ENCODE measurements at regions not wholly inside any gene's neighbourhood (a gene's known extent, or its start where the extent isn't known, plus 50 kb on each side); places are given as distances from the start of the nearest gene placed in this dataset.
"Not testable (repeated sequence)": the region's sequence is repeated elsewhere in the genome, so short reads cannot be mapped to it uniquely, and the experiment has no call there.

DNA sequence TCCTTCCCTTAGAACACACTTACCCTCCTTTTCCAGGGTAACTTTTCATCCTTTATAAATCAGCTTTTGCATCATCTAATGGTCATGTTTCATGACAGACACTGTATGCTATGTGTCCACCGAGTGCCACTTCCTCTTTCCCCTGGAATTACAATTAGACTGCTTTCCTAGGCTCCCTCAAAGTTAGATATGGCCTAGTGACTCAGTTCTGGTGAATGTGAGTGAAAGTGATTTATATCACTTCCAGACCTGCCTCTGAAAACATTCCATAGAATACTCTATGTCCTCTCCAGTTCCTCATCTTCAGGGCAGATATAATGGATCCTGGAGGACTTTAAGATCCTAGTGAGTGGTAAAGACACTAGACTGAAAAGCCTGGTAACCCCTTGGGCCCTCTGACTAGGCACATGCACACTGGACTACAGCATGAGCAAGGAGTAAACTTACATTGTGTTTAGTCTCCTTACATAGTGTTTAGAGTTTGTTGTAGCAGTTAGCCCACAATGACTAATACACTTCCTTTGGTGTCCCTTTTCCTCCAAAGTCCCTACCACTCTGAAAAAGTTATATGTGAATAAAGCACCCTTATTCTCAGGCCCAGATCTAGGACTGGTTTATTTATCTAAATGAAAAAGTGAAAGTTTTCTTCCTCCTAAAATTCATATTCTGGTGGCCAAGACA, 59.3 kb downstream of the GPR88 start:
- no peak for DNase-seq (ENCODE audit: extremely low spot score, unreplicated experiment)

DNA sequence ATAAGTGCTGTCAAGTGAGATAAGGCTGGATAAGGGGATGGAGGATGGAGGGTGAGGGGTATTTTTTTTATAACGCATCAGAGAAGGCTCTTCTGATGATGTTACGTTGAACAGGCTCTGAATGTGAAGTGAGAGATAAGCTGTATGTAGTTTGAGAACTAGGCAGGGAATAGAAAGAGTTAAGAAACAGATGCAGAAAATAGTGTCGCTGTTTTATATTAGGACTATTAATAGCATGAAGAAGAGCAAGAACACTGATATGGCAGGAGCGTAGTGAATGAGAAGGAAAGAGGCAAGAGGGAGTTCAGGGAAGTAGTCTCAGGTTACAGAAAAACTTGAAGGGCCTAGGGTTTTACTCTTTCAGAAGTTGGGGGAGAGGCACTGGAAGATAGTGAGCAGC, 59.8 kb downstream of the GPR88 start:
- TF ChIP-seq, protein P1, sequence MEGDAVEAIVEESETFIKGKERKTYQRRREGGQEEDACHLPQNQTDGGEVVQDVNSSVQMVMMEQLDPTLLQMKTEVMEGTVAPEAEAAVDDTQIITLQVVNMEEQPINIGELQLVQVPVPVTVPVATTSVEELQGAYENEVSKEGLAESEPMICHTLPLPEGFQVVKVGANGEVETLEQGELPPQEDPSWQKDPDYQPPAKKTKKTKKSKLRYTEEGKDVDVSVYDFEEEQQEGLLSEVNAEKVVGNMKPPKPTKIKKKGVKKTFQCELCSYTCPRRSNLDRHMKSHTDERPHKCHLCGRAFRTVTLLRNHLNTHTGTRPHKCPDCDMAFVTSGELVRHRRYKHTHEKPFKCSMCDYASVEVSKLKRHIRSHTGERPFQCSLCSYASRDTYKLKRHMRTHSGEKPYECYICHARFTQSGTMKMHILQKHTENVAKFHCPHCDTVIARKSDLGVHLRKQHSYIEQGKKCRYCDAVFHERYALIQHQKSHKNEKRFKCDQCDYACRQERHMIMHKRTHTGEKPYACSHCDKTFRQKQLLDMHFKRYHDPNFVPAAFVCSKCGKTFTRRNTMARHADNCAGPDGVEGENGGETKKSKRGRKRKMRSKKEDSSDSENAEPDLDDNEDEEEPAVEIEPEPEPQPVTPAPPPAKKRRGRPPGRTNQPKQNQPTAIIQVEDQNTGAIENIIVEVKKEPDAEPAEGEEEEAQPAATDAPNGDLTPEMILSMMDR (IDR thresholded peaks at IDR 0.05) = no peak
- Mint-ChIP-seq H3K36me3 (ENCODE audit: unreplicated experiment) (peaks cover 2% of the 10 kb centered on the region), H3K27ac (ENCODE audit: unreplicated experiment) (peak overlapping the region; percentile 62), H3K4me1 (ENCODE audit: unreplicated experiment) (peaks cover 14% of the 10 kb centered on the region), H3K27me3 (ENCODE audit: unreplicated experiment) (no peaks in the 10 kb centered on the region), H3K4me3 (ENCODE audit: unreplicated experiment) (no peak overlapping the region), H3K9me3 (ENCODE audit: unreplicated experiment) (peaks cover 14% of the 10 kb centered on the region)
- no peak for DNase-seq (ENCODE audit: extremely low spot score, unreplicated experiment)

More for the DNA sequence above, 59.3 kb downstream of the GPR88 start:
- Mint-ChIP-seq H3K27ac (ENCODE audit: unreplicated experiment) (peak overlapping the region; percentile 62), H3K36me3 (ENCODE audit: unreplicated experiment) (peaks cover 2% of the 10 kb centered on the region), H3K27me3 (ENCODE audit: unreplicated experiment) (no peaks in the 10 kb centered on the region), H3K4me3 (ENCODE audit: unreplicated experiment) (no peak overlapping the region), H3K4me1 (ENCODE audit: unreplicated experiment) (peaks cover 14% of the 10 kb centered on the region), H3K9me3 (ENCODE audit: unreplicated experiment) (peaks cover 13% of the 10 kb centered on the region)
- TF ChIP-seq, protein P1 (IDR thresholded peaks at IDR 0.05) = no peak

GRCh38 chr1:100600377-100600776, 62.4 kb downstream of the GPR88 start:
- not testable (repeated sequence) for H3K27me3 Mint-ChIP-seq (ENCODE audit: unreplicated experiment); DNase-seq (ENCODE audit: extremely low spot score, unreplicated experiment); H3K36me3 Mint-ChIP-seq (ENCODE audit: unreplicated experiment); H3K27ac Mint-ChIP-seq (ENCODE audit: unreplicated experiment); H3K4me3 Mint-ChIP-seq (ENCODE audit: unreplicated experiment)
- Mint-ChIP-seq H3K9me3 (ENCODE audit: unreplicated experiment) (peaks cover 14% of the 10 kb centered on the region), H3K4me1 (ENCODE audit: unreplicated experiment) (peaks cover 14% of the 10 kb centered on the region)

- H3K4me1 Mint-ChIP-seq (ENCODE audit: unreplicated experiment); DNase-seq (ENCODE audit: extremely low spot score, unreplicated experiment); H3K27me3 Mint-ChIP-seq (ENCODE audit: unreplicated experiment); H3K27ac Mint-ChIP-seq (ENCODE audit: unreplicated experiment); H3K4me3 Mint-ChIP-seq (ENCODE audit: unreplicated experiment); H3K36me3 Mint-ChIP-seq (ENCODE audit: unreplicated experiment): not testable (repeated sequence)
- H3K9me3 Mint-ChIP-seq (ENCODE audit: unreplicated experiment) = peaks cover 10% of the 10 kb centered on the region
Observed at GRCh38 chr1:100602028-100602427, 64.1 kb downstream of the GPR88 start.

DNA sequence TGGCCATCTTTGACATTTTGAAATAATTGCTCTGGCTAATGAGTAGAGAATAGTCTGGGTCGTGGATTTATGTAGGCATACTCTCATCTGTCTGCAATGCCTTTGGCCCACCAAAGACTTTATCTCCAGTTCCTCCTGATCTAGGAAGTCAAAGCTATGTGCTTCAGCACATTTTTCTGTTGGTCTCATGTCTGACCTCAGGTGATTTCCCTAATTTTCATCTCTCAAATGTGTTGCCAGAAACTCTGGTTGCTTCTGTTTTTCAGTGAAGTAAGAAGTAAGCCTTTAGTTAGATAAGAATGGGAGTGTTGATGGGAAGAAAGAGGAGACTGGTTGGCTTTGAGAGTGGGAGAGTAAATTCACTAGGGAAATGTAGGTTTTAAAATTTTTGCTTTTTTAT, 66.4 kb downstream of the GPR88 start:
- no peak overlapping the region for H3K4me3 Mint-ChIP-seq (ENCODE audit: unreplicated experiment)
- no peak overlapping the region for H3K27ac Mint-ChIP-seq (ENCODE audit: unreplicated experiment)
- no peaks in the 10 kb centered on the region for H3K27me3 Mint-ChIP-seq (ENCODE audit: unreplicated experiment)
- DNase-seq (ENCODE audit: extremely low spot score, unreplicated experiment) = no peak
- H3K4me1 Mint-ChIP-seq (ENCODE audit: unreplicated experiment) = peaks cover 13% of the 10 kb centered on the region
- TF ChIP-seq, protein P1 (IDR thresholded peaks at IDR 0.05) = no peak
- H3K36me3 Mint-ChIP-seq (ENCODE audit: unreplicated experiment) = peaks cover 2% of the 10 kb centered on the region
- H3K9me3 Mint-ChIP-seq (ENCODE audit: unreplicated experiment) = peaks cover 10% of the 10 kb centered on the region

GRCh38 chr1:100606438-100606837, 68.5 kb downstream of the GPR88 start:
- peaks cover 15% of the 10 kb centered on the region for H3K4me1 Mint-ChIP-seq (ENCODE audit: unreplicated experiment)
- H3K27me3 Mint-ChIP-seq (ENCODE audit: unreplicated experiment) = no peaks in the 10 kb centered on the region
- H3K27ac Mint-ChIP-seq (ENCODE audit: unreplicated experiment) = no peak overlapping the region
- H3K9me3 Mint-ChIP-seq (ENCODE audit: unreplicated experiment) = peaks cover 4% of the 10 kb centered on the region
- TF ChIP-seq, protein P1 (IDR thresholded peaks at IDR 0.05) = peak; percentile 92
- H3K4me3 Mint-ChIP-seq (ENCODE audit: unreplicated experiment) = no peak overlapping the region
- no peak for DNase-seq (ENCODE audit: extremely low spot score, unreplicated experiment)
- H3K36me3 Mint-ChIP-seq (ENCODE audit: unreplicated experiment) = no peaks in the 10 kb centered on the region

Data from osteocyte (in vitro differentiated cells).